Thyroid gland (tissue), 4 donors: ENCODE measurements at regions not wholly inside any gene's neighbourhood (a gene's known extent, or its start where the extent isn't known, plus 50 kb on each side); places are given as distances from the start of the nearest gene placed in this dataset.

Experiments
- POLR2A ChIP-seq, 2 donors: fragments of 450-650 bp; IDR thresholded peaks; one replicate each; pipeline ENCODE4 v1.6.1; 2017; ENCODE audit warnings: antibody characterized with exemption in 2 of 2, mild to moderate bottlenecking in 2 of 2, moderate library complexity in 1 of 2
- TF ChIP-seq, protein P1 (sequence below), 6 experiments: fragments of 200-600 bp in 3 of 6; fragments of 450-650 bp in 3 of 6; sonication (generic) in 3 of 6; IDR thresholded peaks; one replicate each; pipeline ENCODE4 v1.5.1; 2016 to 2019; ENCODE audit warnings: antibody characterized with exemption in 6 of 6, mild to moderate bottlenecking in 2 of 6, inconsistent platforms in 1 of 6, moderate library complexity in 1 of 6

DNA sequence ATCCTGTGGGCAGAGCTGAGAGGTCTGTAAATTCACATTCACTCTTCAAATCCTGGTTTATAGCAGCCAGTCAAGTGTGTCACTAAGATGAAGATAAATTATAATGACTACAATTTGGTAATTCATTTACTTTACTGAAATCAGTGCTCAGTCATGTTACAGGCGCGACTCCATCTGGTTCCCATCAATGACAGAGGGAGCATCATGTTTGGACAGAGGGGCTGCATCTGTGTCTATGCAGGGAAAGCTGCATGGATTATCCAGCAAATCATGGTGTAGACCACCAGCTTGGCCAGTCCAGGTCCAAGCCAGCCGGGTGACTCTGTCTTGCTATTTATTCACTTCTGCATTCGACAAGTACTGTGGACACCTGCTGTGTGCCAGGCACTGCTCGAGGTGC, 214.1 kb upstream of the ZNF32 start:
- TF ChIP-seq, protein P1, sequence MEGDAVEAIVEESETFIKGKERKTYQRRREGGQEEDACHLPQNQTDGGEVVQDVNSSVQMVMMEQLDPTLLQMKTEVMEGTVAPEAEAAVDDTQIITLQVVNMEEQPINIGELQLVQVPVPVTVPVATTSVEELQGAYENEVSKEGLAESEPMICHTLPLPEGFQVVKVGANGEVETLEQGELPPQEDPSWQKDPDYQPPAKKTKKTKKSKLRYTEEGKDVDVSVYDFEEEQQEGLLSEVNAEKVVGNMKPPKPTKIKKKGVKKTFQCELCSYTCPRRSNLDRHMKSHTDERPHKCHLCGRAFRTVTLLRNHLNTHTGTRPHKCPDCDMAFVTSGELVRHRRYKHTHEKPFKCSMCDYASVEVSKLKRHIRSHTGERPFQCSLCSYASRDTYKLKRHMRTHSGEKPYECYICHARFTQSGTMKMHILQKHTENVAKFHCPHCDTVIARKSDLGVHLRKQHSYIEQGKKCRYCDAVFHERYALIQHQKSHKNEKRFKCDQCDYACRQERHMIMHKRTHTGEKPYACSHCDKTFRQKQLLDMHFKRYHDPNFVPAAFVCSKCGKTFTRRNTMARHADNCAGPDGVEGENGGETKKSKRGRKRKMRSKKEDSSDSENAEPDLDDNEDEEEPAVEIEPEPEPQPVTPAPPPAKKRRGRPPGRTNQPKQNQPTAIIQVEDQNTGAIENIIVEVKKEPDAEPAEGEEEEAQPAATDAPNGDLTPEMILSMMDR (IDR thresholded peaks at IDR 0.05), result no peak
- TF ChIP-seq POLR2A (IDR thresholded peaks at IDR 0.05), result no peak
